Glomerular endothelial cell (primary cell): ENCODE measurements at regions not wholly inside any gene's neighbourhood (a gene's known extent, or its start where the extent isn't known, plus 50 kb on each side); places are given as distances from the start of the nearest gene placed in this dataset.

ENCODE experiments used
- DNase-seq: peaks from one replicate; pipeline ENCODE4 v3.0.0-alpha.2; 2011; ENCODE audit warnings: low read depth, low spot score; ENCODE audit errors: extremely low read depth

GRCh38 chr4:32735856-32736590, 2015.9 kb downstream of the PCDH7 start:
- no peak for DNase-seq

DNA sequence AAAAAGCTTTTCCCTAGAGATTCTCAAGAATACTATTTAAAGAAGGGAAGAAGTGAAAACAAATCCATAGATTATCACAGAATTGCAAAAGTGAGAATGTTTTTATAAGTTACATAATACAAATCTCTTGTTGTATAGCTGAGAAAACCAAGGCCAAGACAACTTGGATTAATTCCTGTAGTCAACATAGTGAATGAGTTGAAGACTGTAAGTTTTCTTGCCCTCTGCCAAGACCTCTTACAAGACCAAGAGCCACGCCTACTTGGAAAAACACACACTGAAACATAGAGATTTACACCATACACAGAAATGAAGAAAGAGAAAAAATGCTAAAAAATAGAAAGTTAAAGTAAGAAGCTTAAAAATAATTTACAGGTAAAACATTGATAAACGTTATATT, 2024.0 kb downstream of the PCDH7 start:
- no peak for DNase-seq

- DNase-seq = no peak
These were observed 2025.2 kb downstream of the PCDH7 start for GRCh38 chr4:32745351-32745750.

DNA sequence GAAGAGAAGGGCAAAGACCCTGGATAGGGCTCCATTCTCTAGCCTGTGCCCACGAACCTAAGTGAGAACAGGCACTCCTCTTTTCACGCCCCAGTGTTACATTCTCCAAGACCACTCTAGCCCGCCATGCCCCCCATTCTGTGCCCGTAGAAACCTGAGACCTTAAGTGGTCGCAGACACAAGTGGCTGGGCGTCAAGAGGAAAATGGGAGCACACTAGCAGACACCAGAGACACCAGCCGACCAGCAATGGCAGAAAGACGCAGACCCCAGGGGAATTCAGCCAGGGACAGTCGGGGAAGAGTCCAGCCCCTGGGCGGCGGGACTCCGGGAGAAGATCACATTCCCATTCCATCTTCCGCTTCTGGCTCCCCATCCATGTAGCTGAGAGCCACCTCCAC, 2027.9 kb downstream of the PCDH7 start:
- DNase-seq = no peak

- no peak for DNase-seq
These were observed 2028.3 kb downstream of the PCDH7 start for GRCh38 chr4:32748498-32748897.

DNA sequence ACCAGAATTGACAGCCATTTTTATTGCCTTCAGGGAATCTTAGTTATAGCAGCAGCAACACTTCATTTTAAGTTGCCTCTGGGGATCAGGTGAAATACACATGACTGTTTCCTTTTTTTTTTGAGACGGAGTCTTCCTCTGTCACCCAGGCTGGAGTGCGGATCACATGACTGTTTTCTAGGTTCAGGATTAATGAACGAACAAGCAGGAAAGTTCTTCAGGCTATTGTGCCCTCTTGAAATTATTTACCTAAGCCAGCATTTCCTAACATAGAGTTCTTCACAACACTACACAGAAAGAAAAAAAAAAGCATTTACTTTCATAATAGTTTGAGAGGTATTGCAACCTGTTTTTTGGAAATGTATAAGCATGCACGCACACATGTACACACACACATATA, 2032.8 kb downstream of the PCDH7 start:
- no peak for DNase-seq

GRCh38 chr4:32768664-32769389, 2048.7 kb downstream of the PCDH7 start:
- DNase-seq = no peak

DNA sequence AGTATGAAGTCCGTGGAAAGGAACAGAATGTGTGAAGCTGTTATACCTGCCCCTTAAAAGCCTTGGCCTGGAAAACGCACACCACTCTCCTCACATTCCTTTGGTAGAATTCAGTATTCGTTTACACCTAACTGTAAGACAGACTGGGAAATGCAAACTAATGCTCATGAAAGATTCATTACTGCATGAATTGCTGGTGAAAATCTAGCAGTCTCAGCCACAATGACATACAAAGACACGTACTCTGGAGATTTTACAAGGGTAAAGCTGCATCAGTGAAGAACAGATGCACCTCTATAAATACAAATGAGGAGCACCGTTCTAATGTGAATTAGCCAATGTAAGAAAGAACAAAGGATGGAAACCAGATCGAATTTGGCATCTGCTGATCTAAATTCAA, 2051.3 kb downstream of the PCDH7 start:
- no peak for DNase-seq

- no peak for DNase-seq
These were observed 2054.9 kb downstream of the PCDH7 start for GRCh38 chr4:32775049-32775448.

DNA sequence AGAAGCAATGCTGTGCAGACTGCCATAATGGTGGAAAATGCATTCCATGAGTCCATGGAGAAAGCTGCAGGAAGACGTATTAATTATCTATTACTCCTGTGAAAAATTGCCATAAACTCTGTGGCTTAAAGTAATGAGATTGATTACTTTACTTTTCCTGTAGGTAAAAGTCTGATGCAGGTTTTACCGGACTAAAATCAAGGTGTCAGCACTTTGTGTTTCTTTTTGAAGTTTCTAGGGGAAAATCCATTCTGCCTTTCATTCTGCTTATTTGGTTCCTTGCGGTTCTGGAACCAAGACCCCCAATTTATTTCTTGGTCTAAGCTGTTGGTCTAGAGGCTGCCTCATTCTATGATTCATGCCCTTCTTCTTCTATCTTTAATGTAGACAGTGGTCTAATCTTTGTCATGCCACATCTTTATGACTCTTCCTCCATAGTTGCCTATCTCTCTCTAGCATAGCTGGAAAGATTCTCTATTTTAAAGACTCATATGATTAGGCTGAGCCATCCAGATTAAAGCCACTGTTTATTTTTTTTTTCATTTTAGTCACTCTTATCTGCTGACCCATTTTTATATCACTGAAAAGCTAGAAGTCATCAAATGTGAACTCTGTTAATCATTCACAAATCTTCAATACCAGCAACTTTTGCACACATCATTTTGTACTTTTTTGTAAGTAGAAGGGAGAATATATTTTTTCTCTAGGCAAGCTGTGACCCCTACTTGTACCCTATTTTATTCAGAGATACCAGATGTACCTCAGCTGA, 2056.4 kb downstream of the PCDH7 start:
- no peak for DNase-seq

DNA sequence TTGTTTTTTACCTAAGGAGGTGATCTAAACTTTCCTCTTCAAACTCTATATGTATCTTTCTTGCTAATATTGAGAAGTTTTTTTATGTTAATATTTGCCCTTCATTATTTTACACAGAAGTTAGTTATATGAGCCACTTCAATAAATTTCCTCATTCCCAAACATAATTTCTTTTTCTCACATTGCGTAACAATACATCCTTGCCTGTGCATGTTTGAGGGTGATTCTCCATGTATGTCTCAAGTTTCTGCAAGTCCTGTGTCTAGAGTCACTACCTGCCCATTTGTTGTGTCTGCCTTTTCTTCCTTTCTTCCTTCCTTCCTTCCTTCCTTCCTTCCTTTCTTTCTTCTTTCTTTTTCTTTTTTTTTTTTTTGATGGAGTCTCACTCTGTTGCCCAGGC, 2057.9 kb downstream of the PCDH7 start:
- no peak for DNase-seq

DNA sequence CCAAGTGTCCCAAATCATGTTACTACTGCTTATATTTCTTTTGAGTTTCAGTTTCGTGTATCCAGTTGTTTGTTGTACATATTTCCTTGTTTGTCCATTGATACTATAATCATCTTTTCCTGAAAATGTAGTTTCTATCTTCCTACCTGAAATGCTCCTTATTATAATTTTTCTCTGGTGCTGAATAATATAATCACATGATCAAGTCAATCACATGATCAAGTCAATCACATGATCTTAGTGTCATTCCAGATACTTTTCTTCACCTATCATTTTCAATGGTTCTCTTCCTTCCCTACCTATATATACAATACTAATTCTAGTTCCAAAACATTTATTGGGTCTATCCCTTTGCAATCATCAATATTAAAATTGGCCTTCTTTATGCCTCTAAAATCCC, 2058.8 kb downstream of the PCDH7 start:
- no peak for DNase-seq

- DNase-seq = no peak
These were observed 2068.9 kb downstream of the PCDH7 start for GRCh38 chr4:32789026-32789608.

GRCh38 chr4:32790803-32791202, 2070.6 kb downstream of the PCDH7 start:
- no peak for DNase-seq

GRCh38 chr4:32798471-32799159, 2078.4 kb downstream of the PCDH7 start:
- no peak for DNase-seq

DNA sequence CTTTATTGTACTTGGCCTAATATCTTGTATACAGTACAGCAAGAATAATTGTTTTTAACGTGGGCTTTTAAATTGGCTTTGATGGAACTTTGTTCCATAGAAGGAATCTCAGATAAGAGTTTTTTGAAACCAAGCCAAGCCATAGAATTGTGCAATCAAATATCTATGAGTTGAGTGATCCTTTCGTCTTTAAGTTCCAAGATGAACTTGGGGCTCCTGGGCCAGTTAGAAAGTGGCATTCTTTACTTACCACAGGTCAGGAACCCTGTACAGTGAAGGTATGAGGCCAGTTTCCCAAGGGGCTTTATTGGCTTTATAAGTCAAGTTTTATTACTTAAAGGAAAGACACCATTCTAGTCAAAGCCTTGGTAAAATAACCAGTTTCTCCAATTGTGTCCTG, 2104.2 kb downstream of the PCDH7 start:
- no peak for DNase-seq

- no peak for DNase-seq
These were observed 2106.0 kb downstream of the PCDH7 start for GRCh38 chr4:32826169-32826568.

DNA sequence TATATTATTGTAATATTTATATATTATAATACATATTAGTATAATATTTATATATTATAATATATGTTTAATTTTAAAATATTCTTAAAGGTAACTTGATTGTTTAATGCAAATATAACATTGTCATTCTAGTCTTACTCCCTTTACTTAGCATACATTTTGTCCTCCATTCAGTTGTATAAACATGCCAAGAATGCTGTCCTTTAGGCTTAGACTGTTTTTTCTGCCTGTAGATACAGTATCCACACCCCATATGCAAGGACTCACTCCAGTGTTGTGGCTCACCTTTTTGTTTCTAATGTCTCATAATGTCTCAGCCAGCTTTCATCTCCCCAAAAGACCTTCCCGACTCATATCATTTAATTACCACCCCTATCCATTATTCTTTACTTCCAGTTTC, 2110.0 kb downstream of the PCDH7 start:
- no peak for DNase-seq

- DNase-seq = no peak
These were observed 2110.9 kb downstream of the PCDH7 start for GRCh38 chr4:32831104-32831503.

DNA sequence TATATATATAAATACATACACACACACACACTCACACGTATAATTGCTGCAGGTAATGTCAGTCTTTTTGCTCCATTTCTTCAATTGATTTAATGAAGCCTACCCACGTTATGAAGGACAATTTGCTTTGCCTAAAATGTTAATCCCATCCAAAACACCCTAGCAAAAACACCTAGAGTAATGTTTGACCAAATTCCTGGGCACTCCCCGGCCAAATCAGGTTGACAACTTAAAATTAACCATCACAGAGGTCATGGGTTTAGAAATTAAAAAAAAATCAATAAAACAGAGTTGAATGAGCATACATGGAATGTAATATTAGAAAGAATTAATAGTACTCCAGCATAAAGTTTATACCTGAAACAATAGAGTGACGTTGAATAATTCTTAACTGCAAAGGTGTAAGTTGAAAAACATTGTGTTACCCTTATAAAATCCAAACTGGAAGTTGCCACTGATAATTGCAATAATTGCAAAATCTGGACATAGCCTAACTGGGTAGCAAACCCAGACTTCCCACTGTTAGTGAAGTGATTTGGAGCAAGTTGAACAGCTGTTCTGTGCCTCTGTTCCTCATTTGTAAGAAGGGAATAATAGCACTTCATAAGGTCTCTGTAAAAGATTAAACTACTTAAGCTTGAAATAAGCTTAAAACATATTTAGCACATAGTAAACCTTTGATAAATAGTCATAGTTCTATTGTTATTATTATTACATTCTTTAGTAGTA, 2120.5 kb downstream of the PCDH7 start:
- no peak for DNase-seq
